ENCODE measurements at regions not wholly inside any gene's neighbourhood (a gene's known extent, or its start where the extent isn't known, plus 50 kb on each side); places are given as distances from the start of the nearest gene placed in this dataset.

DNA sequence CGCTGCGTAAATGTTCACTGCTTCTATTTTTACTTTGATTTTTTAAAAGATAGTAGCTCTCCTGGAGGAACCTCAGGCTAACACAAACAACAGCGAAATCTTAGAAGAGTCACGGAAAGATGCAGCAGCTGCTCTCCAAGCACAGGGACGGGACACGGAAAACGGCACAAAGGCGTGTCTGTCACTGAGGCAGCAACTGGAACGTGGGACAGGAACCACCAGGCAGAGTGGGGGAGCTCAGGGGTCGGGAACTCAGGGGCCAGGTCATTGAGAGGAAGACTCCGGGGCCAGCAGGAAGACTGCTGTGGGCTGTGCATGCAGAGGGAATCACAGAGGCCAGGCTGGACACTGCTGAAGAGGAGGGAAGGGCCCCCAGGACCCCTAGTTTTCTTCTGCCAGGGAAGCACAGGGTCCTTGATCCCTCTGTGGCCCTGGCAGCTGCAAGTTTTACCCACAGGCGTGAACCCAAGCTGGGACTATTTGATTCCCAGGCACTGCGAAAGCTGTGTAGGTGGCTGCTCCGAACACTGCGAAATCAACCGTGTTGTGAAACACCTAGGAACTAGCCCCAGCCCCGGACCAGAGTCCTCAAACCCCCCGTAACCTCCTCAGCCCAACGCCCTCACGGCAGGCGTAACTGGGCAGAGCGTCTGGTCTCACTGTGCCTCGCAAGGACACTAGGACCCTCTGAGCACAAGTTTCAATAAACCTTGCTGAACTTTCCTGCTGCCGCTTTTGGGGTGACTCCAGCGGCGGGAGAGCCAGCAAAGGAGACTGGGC lies 263.0 kb downstream of the EIPR1 start:
- Mint-ChIP-seq H3K4me1 (peaks cover 30% of the 10 kb centered on the region), H3K36me3 (ENCODE audit: low read depth) (peaks cover 7% of the 10 kb centered on the region), H3K27ac (peak overlapping the region; percentile 77), H3K27me3 (ENCODE audit: low read depth, poor library complexity) (peaks cover 3% of the 10 kb centered on the region), H3K9me3 (no peaks in the 10 kb centered on the region), H3K4me3 (no peak overlapping the region)
- DNase-seq, result no peak
- TF ChIP-seq, protein P1, sequence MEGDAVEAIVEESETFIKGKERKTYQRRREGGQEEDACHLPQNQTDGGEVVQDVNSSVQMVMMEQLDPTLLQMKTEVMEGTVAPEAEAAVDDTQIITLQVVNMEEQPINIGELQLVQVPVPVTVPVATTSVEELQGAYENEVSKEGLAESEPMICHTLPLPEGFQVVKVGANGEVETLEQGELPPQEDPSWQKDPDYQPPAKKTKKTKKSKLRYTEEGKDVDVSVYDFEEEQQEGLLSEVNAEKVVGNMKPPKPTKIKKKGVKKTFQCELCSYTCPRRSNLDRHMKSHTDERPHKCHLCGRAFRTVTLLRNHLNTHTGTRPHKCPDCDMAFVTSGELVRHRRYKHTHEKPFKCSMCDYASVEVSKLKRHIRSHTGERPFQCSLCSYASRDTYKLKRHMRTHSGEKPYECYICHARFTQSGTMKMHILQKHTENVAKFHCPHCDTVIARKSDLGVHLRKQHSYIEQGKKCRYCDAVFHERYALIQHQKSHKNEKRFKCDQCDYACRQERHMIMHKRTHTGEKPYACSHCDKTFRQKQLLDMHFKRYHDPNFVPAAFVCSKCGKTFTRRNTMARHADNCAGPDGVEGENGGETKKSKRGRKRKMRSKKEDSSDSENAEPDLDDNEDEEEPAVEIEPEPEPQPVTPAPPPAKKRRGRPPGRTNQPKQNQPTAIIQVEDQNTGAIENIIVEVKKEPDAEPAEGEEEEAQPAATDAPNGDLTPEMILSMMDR (IDR thresholded peaks at IDR 0.05), result no peak

GRCh38 chr2:3113769-3114168 lies 263.8 kb downstream of the EIPR1 start:
- TF ChIP-seq, protein P1 (IDR thresholded peaks at IDR 0.05), result no peak
- H3K27me3 Mint-ChIP-seq (ENCODE audit: low read depth, poor library complexity), result peaks cover 3% of the 10 kb centered on the region
- no peak overlapping the region for H3K4me3 Mint-ChIP-seq
- no peak overlapping the region for H3K27ac Mint-ChIP-seq
- H3K9me3 Mint-ChIP-seq, result no peaks in the 10 kb centered on the region
- H3K36me3 Mint-ChIP-seq (ENCODE audit: low read depth), result peaks cover 7% of the 10 kb centered on the region
- DNase-seq, result no peak
- peaks cover 30% of the 10 kb centered on the region for H3K4me1 Mint-ChIP-seq

- Mint-ChIP-seq H3K36me3 (ENCODE audit: low read depth) (peaks cover 7% of the 10 kb centered on the region), H3K4me3 (no peak overlapping the region), H3K27me3 (ENCODE audit: low read depth, poor library complexity) (peaks cover 3% of the 10 kb centered on the region), H3K4me1 (peaks cover 30% of the 10 kb centered on the region), H3K27ac (no peak overlapping the region), H3K9me3 (no peaks in the 10 kb centered on the region)
- no peak for DNase-seq
- TF ChIP-seq, protein P1 (IDR thresholded peaks at IDR 0.05), result no peak
These were observed 264.5 kb downstream of the EIPR1 start for GRCh38 chr2:3113122-3113521.

GRCh38 chr2:3112553-3112952 lies 265.1 kb downstream of the EIPR1 start:
- Mint-ChIP-seq H3K9me3 (no peaks in the 10 kb centered on the region), H3K36me3 (ENCODE audit: low read depth) (peaks cover 7% of the 10 kb centered on the region), H3K4me1 (peaks cover 25% of the 10 kb centered on the region), H3K27ac (no peak overlapping the region), H3K4me3 (no peak overlapping the region), H3K27me3 (ENCODE audit: low read depth, poor library complexity) (peaks cover 3% of the 10 kb centered on the region)
- DNase-seq, result no peak
- TF ChIP-seq, protein P1 (IDR thresholded peaks at IDR 0.05), result no peak

- no peak overlapping the region for H3K27ac Mint-ChIP-seq
- H3K36me3 Mint-ChIP-seq (ENCODE audit: low read depth), result peaks cover 7% of the 10 kb centered on the region
- H3K9me3 Mint-ChIP-seq, result no peaks in the 10 kb centered on the region
- peaks cover 22% of the 10 kb centered on the region for H3K4me1 Mint-ChIP-seq
- TF ChIP-seq, protein P1 (IDR thresholded peaks at IDR 0.05), result no peak
- H3K4me3 Mint-ChIP-seq, result no peak overlapping the region
- peaks cover 3% of the 10 kb centered on the region for H3K27me3 Mint-ChIP-seq (ENCODE audit: low read depth, poor library complexity)
- no peak for DNase-seq
These were observed 265.5 kb downstream of the EIPR1 start for GRCh38 chr2:3112131-3112530.

Measured in nephron progenitor cell (in vitro differentiated cells).